NCI-H2081 (cell line): ENCODE measurements at regions not wholly inside any gene's neighbourhood (a gene's known extent, or its start where the extent isn't known, plus 50 kb on each side); places are given as distances from the start of the nearest gene placed in this dataset.
"Not testable (repeated sequence)": the region's sequence is repeated elsewhere in the genome, so short reads cannot be mapped to it uniquely, and the experiment has no call there.

Experiments used
- DNase-seq, 2 experiments: peaks; one replicate each; lab custom pipeline; 2025; lab: John Stamatoyannopoulos, UW

DNA sequence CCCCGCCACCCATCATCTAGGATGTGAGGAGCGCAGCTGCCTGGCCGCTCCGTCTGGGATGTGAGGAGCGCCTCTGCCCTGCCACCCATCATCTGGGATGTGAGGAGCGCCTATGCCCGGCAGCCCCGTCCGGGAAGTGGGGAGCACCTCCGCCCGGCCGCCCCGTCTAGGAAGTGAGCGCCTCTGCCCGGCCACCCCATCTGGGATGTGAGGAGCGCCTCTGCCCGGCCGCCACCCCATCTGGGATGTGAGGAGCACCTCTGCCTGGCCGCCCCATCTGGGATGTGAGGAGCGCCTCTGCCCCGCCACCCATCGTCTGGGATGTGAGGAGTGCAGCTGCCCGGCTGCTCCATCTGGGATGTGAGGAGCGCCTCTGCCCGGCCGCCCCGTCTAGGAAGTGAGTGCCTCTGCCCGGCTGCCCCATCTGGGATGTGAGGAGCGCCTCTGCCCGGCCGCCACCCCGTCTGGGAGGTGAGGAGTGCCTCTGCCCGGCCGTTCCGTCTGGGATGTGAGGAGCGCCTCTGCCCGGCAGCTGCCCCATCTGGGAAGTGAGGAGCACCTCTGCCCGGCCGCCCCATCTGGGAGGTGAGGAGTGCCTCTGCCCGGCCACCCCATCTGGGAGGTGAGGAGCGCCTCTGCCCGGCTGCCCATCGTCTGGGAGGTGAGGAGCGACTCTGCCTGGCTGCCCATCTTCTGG is 1086.5 kb downstream of the TYW1 start:
- DNase-seq: not testable (repeated sequence)

DNA sequence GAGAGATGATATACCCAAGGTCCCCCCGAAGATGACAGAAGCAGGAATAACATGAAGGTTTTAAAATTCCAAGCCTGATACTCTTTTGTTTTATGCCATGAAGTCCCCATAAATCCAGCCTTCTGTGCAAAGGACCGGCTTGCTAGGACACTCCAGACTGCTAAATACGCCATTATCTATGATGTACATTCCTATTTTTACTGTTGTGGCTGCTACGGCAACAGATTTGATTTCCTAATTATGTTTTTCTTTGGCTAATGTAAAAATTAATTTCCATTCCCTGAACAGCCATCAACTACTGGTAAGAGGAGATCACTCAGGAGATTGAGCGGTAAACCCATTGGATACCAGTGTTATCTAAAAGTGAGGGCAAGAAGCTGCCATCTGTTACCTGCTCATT is 1090.8 kb downstream of the TYW1 start:
- no peak for DNase-seq

DNA sequence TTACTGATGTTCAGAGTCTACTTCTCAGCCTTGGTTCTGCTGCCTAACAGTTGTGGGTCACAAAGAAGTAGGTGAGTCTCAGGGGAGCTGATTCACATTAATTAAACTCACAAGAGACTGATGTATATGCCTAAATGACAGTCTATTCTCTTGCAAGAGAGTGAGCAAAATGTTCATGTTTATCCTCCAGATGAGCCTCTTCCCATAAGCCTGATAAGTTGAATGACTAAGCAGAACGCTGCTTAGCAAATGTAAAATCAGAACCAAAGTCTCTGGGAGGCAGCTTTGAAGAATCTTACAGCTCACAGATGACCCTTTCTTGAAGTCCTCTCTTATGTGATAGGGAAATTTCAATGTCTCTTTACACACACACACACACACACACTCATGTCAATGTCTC is 1092.2 kb downstream of the TYW1 start:
- DNase-seq: no peak

DNA sequence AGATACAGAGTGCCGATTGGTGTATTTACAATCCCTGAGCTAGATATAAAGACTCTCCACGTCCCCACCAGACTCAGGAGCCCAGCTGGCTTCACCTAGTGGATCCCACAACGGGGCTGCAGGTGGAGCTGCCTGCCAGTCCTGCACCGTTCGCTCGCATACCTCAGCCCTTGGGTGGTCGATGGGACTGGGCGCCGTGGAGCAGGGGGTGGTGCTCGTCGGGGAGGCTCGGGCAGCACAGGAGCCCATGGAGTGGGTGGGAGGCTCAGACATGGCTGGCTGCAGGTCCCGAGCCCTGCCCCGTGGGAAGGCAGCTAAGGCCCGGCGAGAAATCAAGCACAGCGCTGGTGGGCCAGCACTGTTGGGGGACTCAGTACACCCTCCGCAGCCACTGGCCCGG is 1093.6 kb downstream of the TYW1 start:
- not testable (repeated sequence) for DNase-seq

DNA sequence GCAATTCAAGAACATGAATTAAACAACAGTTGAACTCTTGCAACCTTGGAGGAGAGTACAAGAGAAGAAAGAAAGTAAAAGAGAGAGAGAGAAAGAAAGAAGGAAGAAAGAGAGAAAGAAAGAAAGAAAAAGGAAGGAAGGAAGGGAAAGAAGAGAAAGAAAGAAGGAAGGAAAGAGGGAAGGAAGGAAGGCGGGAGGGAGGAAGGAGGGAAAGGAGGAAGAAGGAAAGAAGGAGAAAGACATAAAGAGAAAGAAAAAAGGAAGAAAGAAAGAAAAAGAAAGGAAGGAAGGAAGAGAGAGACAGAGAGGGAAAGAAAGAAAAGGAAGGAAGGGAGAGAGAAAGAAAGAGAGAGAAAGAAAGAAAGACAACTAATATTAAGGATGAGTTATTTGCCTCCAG is 1106.7 kb downstream of the TYW1 start:
- no peak for DNase-seq

DNA sequence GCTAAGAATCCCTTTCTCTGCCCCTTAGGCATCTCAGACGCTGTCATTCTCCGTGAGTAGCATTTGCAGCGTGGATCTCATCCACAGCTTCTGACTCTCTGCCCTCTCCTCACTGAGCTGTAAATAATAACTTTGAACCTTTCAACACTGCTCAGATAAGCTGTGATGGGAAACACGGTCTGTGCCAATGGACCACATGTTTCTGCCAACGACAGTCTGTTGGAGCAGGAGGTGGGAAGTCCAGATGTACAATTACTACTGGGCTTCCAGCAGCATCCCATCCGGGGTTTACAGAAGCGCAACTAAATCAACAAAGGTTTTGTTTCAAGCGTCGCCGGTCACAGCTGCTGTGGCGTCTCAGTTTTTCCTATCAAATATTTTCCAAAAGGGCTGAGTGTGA is 1110.6 kb downstream of the TYW1 start:
- DNase-seq: peak; percentile 59 to 87

DNA sequence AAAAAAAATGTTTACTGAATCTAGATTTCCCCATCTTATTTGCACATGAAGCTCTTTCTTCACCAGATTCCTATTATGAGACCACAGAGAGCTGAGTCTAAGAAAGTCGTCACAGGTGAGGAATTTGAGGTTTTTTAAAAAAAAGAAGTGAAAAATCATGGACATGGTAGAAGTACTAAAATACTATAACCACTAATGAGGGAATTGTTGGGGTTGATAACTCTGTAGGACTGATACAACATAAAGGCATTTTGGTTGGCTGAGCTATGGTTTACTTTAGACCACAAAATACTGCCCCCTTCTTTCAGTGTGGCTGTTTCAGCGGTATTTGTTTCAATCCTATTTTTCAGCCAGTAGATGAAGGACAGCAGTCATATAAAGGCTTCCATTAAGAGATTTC is 1111.3 kb downstream of the TYW1 start:
- no peak for DNase-seq

DNA sequence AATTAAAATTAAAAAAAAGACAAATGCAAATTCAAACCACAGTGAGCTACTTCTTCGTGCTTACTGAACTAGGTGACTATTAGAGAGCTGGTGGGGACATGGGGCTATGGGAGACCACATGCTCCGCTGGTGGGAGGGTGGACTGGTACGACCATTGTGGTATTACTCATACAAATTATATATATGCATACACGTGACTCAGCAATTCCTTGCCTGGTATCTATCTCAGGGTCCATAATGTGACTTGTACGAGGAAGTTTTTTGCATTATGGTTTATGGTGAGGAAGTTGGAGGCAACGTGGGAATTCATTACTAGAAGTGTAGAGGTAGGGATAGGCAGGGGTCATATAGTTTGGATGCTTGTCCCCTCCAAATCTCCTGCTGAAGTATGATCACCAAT is 1112.7 kb downstream of the TYW1 start:
- DNase-seq: no peak

DNA sequence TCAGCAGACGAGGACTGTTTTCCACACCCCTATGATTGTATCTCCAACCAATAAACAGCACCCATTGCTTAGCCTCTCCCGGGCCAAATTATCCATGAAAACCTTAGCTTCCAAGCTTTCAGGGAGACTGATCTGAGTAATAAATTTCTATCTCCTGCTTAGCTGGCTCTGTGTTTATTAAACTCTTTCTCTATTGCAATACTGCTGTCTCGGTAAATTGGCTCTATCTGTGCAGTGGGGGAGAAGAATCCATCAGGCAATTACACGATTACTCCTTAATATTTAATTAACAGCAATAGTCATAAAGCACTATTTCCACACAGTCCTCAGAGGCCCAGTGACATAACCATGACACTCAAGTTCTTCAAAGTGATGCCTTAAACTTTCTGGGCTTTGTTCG is 1122.8 kb downstream of the TYW1 start:
- DNase-seq: no peak

DNA sequence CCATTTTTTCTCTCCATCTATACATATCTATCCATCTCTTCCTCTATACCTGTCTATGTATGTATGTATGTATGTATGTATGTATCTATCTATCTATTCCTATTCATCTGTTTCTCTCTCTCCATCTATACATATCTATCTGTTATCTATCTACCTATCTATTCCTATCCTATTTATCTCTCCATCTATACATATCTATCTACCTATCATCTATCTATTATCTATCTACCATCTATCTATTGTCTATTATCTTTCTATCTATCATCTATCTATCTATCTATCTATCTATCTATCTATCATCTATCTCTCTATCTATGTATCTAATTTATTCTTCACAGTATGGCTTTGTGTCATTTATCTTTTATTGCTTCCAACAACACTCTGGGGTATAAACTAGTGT is 1124.4 kb downstream of the TYW1 start:
- DNase-seq: no peak

DNA sequence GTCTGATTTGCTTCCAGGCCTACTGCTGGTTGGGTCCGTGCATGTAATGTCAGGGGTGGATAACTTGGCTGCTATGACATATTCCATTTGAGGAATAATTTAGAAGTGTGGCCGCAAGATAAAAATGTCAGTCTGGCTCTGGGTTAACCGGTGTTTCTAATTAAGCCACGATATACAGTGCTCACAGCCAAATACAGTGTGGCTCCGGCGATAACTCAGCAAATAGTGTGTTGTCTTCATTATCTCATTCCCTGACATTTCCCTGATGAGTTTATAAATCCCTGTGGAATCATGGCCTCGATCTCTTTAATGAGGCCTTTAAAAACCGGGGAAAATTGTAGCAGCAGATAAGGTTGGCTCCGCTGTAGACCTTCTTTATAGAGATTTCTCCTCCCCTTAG is 1125.0 kb downstream of the TYW1 start:
- DNase-seq: no peak

DNA sequence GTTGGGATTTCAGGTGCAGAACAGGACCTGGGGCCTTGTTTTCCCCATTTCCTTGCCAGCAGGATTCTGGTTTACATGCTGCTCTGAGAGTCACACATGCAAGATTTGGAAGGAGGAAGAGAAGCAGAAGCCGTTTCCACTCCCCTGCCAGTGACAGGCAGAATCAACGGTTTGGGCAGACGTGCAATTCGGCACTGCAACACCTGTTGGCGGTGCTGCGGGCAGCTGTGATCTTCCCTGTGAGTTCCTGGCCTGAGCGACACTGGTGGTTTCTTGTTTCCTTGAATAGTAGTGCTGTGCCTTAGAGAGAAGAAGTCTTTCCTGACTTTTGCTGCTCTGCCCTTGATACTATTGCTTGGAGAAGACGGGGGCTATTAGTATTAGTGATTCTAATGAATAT is 1126.2 kb downstream of the TYW1 start:
- DNase-seq: no peak

DNA sequence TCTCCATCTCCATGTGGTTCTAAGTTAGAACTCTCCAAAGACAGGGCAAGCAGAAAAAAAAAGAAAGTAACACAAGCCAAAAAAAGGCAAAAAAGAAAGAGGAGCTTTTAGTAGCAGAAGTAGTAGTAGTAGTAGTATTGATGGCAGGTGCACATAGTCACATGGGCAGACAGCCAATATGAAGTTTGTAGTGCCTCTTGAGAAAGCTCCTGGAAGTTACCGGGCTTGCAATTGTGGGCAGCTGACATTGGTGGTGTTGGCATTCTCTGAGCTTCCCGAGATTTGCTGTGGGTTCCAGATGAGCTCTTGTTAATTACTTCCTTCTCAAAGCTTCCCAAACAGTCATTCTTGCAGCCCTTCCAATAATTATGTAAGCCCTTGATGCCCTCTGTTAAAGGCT is 1128.5 kb downstream of the TYW1 start:
- no peak for DNase-seq

DNA sequence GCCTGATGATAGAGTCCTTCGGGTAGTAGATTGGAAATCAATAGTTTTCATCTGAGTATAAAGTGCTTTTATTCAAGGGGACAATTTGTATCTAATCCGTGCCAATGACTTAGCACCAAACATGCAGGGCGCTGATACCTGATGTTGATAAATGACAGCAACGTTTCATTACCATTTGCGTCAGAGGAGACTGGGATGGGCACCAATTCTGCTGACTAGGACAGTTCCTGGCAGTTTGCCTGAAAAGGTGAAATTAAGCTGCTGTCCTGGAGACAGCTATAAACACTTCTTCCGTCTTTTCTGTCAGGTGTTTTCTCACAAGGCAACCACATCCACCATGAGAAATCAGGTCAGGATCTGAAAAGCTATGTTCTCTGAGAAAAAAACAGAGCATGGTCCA is 1136.4 kb downstream of the TYW1 start:
- peak; percentile 5 to 47 for DNase-seq

DNA sequence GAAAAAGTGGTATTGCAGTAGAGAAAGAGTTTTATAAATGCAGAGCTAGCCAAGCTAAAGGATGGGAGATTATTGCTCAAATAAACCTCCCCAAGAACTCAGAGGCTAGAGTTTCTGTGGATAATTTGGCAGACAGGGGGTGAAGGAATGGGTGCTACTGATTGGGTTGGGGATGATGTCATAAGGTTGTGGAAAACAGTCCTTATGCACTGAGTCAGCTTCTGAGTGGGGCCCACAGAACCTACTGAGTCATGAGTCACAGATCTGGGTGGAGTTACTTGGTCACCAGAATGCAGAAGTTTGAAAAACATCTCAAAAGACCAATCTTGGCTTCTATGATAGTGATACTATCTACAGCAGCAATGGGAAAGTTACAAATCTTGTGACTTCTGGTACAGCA is 1146.7 kb downstream of the TYW1 start:
- no peak for DNase-seq

DNA sequence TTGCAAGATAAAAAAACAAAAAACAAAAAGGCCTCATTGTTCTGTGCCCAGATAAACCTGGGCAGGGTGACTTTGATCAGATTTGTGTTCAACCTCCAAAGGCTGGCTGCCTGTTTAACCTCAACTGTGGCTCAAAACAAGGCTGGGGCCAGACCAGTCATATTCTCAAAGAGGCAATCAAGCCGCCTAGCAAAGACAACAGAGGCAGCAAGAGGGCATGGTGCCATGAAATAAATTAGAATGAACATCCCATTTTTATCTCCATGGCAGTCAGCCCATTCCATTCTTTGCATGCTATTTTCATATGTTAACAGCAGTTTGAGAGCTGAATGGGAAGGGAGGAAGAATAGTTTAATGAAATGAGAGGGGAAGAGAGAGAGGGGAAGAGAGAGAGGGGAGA is 1150.3 kb downstream of the TYW1 start:
- DNase-seq: peak; percentile 18 to 81

DNA sequence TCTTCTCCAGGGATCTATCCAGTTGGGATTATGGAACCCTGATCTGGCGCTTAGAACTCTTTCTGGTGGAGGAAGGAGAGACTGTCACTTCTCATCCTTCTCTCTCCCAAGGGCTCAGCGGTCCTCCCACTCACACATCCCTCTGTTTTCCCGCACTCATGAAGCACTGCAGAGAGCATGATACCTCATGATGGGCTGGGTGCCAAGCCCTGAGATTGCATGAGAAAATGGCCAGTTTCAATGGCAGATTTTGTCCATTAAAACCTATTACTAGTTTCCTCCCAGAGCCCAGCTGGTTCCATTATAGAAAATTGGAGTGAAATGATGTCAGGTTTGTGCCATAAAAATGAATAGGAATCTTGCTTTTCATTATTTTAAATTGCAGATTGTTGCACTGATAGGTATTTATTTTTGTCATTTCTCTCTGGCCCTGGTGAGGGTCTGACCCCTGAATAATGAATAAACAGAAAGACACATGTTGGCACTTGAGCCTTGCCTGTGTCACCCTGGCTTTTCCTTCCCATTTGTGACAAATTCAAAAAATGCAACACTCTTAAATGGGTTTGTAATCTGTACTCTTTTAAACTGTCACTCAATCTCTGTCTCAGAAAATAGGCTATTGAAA is 1151.1 kb downstream of the TYW1 start:
- DNase-seq: peak; percentile 83 to 92

DNA sequence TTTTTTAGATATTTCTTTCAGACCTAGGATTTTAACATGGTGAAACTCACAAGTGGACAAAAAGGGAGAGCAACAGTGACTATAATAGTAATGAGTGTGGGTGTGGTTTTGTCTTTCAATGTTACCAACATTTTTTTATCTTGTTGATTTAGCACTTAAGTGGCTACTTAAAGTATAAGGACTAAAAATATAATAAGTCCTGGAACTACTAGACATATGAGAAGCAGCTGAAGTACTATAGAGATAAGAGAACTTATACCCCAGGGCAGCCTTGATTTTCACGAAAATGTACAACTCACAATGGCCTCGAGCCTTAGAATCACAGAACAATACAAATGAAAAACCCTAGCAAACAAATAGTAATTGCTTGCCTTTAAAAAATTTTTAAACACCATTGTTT is 1151.8 kb downstream of the TYW1 start:
- DNase-seq: no peak

DNA sequence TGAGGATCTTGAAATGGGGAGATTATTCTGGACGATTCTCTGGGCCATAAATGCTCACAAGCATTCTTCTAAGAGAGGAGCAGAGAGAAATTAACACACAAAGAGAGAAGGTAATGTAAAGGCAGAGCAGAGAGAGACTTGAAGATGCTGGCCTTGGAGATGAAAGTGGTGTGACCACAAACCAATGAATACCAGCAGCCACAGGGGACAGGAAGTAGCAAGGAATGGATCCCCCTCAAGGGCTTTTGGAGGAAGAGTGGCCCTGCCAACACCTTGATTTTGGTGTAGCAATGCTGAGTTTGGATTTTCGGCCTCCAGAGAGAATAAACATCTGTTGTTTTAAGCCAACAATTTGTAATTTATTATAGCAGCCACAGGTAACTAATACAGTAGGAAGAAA is 1155.6 kb downstream of the TYW1 start:
- no peak for DNase-seq

DNA sequence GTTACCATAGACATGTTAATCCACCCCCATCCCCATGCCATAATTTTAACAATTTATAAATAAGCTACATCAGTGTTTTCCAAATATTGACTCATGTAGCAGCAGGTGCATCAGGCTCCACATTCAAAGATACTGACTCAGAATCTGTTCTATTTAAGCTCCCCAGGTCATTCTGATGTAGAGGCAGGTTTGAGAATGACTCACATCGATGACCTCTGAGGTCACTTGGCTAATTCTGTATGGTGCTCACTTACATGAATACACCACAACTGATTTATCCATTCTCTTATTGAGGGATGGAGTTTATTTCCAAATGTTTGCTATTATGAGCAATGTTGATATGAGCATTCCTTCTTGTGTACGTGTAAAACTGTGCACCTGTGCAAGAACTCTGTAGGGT is 1159.0 kb downstream of the TYW1 start:
- DNase-seq: no peak

DNA sequence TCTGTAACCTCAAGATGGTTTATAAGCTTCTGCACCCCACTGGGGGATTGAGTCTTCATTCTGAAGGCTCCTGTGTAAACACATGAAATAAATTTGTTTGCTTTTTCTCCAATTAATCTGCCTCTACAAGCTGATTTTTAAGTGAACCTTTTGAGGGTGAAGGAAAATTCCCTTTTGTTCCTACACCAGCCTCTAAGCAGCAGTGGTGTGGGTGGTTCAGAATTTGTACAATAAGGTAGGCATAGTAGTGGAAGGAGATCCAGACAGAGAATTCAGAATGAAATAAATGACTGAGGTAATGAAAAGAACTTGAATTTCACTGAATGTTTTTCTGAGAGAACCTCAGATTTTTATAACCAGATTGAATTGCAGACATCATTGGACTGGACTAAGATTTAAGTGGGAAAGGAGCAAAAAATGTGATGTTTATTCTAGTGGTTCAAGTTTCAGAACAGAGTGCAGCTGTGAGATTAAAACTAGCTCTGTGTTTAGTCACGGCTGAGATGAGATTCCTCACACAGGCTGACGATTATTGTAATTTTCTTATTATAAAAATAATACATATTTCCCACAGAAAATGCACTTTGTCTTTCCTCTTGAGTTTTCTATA is 1162.2 kb downstream of the TYW1 start:
- no peak for DNase-seq

DNA sequence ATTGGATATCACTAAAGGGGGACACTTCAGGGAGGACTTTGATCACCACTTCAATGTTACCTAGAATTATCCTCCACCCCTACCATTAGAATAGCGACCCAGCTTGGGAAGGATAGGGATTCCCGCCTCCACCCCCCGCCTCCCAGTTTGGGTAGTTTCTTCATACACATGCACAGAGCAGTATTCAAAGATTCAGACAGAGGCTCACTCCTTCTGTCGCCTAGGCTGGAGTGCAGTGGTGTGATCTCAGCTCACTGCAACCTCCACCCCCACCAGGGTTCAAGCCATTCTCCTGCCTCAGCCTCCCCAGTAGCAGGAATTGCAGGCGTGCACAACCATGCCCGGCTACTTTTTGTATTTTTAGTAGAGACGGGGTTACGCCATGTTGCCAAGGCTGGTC is 1166.1 kb downstream of the TYW1 start:
- DNase-seq: no peak

DNA sequence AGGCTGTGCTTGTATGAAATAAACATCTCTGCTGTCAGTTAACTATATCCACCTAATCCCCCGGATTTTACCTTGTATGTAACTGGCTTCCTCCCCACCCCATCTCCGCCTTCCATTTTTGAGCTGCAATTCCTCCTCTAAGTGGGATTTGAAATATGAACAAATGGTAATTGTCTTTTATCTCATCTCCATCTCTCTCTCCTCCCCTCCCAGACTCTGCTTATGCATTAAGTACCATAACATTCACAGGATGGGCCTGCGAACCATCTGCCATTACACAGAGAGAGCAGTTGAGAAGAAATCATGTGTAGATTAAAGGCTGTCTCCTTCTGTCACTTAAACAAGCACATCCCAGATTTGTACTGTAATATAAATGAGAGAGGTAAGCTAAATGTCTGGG is 1169.9 kb downstream of the TYW1 start:
- no peak for DNase-seq

DNA sequence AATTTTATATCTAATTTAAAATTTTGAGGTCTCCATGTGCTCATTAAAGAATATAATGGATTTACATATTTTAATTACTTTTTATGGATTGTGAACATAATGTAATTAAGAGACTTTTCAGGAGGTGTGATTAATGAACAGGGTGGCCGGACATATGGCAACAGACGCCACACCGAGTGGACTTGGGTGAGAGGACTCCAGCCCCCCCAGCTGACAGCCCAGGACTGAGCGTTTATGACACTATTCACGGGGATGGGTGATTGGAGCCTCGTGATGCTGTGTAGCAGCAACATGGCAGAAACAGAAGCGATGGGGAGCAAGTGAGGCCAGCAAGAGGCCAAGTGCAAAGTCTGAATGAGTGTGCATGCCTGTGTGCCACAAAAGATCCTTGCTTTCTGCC is 1176.9 kb downstream of the TYW1 start:
- no peak for DNase-seq
